Stimulated activated CD4-positive, alpha-beta T cell treated with anti-CD3 and anti-CD28 coated beads, Interleukin-12 subunit alpha, Interleukin-12 subunit beta, amount 100 ng/mL, for 24 hours (primary cell): ENCODE measurements at regions not wholly inside any gene's neighbourhood (a gene's known extent, or its start where the extent isn't known, plus 50 kb on each side); places are given as distances from the start of the nearest gene placed in this dataset.
"Not testable (repeated sequence)": the region's sequence is repeated elsewhere in the genome, so short reads cannot be mapped to it uniquely, and the experiment has no call there.

Experiments used
- DNase-seq, 2 experiments: peaks; one replicate each; pipeline ENCODE4 v3.0.0-alpha.2; 2020; ENCODE audit warnings: low read depth in 2 of 2

DNA sequence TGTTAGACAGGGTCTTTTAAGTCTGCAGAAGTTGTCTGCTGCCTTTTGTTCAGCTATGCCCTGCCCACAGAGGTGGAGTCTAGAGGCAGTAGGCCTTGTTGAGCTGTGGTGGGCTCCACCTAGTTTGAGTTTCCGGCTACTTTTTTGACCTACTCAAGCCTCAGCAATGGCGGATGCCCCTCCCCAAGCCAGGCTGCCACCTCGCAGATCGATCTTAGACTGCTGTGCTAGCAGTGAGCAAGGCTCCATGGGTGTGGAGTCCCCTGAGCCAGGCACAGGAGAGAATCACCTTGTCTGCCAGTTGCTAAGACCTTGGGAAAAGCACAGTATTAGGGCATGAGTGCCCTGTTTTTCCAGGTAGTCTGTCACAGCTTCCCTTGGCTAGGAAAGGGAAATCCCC is 664.6 kb upstream of the DPPA4 start:
- not testable (repeated sequence) for DNase-seq

DNA sequence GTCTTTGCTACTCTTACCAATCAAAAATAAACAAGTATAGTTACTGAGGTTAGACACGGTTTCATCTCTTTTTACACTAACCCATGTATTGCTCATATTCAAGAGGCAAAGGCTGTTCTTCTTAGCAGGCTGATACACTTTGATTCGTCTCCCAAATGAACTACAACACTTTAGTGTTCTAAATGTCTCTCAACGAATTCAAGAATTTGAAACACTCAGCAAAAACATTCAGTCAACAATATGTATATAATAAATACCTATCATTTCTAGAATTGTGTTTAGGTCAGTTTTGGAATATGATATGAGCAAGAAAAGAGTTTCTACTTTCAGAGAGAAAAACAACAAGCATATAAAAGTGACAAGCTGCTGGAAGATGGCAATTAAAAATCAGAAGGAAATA is 669.6 kb upstream of the DPPA4 start:
- no peak for DNase-seq

DNA sequence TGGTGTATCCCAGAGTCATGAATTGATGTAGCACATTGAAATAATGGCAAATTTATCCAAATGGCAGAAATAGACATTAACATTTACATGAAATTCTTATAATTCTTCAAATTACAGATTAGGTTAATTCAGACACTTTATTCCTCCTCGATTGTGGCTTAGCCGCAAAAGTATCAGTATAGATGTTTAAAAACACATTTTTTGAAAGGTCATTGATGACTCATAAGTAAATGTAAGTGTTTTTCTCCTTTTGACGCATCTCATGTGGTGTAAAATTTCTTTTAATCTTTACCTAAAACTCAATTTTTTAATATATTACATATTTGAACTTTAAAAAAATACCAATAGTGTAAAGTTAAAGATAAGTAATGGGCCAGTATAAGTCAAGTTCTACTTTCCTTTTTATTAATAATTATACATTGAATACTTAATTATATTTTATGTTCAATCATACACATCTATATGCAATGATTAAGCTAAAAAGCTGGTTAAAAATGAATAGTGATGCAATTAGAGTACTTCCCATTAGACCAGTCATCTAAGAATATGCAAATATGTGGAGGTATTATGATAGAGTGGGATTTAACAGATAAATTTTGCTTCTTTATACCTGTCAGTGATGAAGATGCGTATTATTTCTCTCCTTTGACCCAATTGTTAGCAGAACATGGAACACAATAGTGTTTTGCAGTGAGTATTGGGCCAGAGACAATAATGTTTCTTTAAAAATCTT is 678.1 kb upstream of the DPPA4 start:
- no peak for DNase-seq

DNA sequence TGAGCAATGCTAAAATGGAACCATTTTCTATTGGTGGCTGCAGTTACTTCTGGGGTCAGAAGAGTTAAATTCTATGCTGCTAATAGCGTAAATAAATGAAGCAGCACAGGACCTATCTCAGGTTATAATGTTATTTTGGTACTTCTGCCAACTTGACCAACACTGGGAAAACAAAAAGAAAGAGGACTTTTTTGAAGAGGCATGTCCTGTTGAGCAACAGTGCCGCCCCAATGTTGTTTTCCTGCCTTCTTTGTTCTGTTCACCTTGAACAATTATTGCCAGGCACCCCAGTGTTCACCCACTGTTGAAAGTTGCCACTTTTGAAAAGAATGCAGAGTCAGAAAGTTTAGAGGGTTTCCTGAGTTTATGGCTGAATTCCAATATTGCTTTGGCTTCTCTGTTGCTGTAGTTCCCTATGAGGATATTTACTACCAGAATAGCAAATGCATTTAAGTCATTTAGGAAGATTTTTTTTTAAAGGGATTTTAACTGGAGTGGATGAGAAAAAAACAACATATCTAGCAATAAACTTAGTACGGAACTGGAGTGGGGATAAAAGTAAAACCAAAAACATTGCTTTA is 679.0 kb upstream of the DPPA4 start:
- DNase-seq = no peak

DNA sequence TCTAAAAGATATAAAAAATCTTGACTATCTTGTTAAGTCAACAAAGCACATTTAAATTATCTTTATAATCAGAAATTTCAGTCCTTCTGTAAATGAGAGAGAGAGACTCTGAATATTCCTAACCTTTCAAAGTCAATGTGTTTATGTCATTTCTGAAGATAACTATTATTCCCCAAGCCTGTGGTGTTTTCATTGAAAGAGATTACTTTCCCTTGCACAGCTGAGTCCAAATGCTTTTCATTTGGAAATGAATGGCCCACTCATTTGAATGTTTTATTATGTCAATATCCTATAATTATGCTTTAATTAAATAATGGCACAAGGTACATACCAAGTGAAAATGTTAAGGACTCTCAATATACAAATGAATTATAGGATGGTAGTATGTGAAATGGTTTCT is 680.0 kb upstream of the DPPA4 start:
- DNase-seq = no peak

DNA sequence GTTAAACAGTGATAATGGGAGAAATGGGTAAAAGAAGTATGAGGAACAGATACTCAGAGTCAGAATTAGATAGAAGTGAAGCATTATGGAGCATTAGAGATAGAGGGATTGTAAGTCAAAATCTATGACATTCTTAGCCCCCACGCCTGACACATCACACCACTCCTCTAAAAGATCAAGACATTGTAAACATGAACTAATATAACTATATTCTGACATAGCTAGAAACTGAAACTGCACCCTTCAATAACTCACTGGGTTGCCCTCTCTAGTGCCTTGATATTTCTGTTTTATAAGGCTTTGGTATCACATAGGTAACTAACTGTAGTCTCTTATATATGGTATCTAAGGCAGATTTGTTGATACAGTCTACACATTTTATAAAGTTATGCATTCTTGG is 684.3 kb upstream of the DPPA4 start:
- DNase-seq = no peak

DNA sequence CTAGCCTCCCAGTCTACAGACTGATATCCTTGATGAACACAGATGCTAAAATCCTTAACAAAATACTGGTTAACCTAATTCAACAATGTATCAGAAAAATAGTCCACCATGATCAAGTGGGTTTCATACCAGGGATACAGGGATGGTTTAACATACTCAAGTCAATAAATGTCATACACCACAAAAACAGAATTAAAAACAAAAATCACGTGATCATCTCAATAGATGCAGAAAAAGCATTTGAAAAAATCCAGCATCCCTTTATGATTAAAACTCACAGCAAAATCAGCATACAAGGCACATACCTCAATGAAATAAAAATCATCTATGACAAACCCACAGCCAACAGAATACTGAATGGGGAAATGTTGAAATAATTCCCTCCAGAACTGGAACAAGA is 685.7 kb upstream of the DPPA4 start:
- DNase-seq = not testable (repeated sequence)

DNA sequence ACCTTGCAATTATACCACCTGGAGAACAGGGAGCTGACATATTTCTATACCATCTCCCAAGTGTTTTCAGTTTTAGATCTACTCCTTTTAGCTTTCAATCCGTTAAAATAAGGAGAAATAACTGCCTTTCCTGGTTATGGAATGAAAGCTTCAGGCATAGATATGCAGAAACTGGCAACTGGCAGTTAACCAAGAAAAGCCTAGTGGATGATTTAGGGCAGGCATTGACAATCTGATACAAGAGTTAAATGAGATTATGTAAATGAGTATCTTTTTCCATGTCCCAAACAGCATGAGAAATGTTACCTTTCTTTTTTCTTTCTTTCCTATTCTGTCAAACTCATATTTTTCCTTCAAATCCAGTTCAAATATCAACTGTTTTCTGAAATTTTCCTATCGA is 689.1 kb upstream of the DPPA4 start:
- no peak for DNase-seq

DNA sequence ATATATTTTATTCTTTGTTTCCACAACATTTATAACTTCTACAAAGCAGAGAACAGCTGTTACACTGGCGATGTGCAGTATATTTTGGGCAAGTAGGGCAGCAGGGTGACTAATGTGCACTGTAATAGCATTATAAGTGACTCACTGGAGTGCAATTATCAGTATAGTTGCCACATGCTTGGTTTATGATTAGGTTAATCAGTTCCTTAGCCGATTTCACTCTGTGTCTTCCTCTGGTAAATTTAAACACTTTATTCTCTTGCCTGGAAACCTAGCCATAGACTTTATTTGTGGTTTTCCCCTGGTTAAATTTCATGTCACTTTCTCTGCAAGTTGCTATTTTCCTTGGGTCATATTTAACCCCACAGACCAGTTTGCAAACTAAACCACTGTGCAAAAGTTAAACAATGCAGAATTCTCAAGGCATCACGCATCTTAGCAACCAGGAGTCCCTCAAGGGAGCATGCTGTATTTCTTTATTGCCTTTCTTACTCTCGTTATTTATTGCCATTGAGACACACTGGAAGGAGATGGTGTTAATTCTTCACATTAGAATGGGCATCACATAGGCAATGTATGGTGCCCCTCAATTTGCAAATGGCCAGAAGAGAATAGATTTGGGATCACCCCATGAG is 690.2 kb upstream of the DPPA4 start:
- no peak for DNase-seq

DNA sequence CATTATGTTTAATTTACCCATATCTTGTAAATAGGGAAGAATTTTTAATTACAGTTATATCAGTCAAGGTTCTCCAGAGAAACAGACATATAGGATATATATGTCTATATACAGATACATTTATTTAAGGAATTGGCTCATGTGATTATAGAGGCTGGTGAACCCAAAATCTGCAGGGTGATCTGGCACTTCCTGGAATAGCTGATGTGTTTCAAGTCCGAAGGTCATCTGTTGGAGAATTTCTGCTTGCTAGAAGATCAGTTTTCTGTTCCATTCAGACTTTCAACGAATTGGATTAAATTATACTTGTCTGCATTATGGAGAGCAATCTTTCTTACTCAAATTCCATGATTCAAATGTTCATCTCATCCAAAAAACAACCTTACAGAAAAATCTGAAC is 694.6 kb upstream of the DPPA4 start:
- no peak for DNase-seq

DNA sequence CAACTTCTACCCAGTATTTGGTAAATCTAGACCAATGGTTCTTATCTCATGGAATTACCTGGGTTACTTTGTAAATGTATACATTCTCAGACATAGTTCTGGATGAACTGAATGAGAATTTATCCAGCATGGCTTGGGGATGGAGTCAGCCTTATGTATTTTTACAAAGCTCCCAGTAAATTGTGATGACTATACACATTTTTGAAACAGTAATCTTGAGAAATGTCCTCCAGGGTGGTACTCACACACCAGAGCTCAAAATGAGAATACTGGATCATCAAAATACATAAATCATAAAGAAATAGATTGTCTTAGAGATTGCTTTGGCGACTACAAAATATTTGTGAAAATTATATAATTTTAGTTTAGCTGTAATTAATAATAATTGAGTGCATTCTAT is 722.1 kb upstream of the DPPA4 start:
- DNase-seq = no peak

DNA sequence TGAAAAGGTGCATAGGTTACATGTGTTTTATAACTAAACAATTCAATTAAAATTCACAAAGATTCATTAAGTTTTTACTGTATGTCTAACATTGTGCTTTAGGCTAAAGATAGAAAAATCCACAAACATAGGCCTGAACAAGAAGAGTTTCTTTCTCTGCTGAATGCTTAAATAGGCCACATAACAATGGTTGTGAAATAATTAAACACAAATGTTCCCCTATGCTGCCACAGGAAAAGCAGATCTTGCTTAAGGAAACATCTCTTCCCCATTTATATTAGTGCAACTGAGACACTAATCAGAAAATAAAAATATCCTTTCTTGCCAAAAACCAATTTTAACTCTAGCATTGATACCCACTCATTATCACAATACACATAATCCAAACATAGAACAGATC is 725.4 kb upstream of the DPPA4 start:
- no peak for DNase-seq

DNA sequence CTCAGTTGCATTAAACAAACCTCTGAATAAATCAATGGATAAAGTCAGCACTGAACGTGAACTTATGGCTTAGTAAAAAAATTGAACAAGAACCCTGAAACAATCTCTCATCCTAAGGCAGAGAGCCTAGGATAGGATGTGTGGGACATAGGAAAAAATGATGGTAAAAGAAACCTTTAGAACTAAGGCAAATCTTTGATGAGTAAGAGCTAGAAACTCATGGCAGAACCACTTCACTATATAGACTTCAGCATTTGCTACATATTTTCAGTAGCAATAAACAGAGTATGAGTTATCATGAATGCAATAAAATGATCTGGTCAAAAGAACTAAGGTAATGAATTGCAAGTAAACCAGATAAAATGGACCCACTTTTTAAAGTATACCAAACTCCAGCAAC is 725.8 kb upstream of the DPPA4 start:
- no peak for DNase-seq

DNA sequence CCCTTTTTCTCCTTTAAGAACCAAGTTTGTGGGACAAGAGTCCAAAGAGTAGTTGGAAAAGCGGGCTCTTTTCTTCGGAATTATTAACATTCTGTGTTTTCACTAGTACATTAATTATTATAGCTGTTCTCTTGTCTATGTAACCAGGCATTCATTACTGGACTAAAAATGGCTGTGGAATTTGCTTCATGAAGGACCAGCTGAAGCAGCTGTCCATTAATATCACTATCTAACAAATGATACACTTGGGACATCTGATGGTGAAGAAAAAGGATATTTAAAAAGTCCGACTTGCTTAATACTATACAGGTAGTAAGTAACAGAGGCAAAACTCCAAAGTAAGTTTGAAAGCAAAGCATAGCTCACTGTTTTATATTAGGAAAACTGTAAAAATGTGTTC is 728.9 kb upstream of the DPPA4 start:
- DNase-seq = no peak

DNA sequence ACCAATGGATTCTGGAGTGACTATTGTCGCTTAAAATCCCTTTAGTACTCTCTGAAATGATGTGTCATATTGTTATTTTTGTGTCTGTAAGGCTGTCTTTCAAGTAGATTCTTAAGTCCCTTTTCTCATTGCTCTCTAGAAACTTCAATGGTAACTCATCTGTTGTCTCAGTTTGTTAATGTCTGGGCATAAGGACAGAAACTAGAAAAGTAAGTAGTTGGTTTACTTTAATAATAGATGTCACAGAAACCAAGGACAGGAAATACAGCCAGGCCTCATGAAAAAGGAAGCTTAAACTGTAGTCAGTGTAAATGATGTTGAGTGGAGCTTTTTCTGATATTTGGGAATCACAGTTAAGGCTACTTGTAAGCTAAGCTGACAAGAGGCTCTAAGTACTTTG is 730.2 kb upstream of the DPPA4 start:
- DNase-seq = no peak

DNA sequence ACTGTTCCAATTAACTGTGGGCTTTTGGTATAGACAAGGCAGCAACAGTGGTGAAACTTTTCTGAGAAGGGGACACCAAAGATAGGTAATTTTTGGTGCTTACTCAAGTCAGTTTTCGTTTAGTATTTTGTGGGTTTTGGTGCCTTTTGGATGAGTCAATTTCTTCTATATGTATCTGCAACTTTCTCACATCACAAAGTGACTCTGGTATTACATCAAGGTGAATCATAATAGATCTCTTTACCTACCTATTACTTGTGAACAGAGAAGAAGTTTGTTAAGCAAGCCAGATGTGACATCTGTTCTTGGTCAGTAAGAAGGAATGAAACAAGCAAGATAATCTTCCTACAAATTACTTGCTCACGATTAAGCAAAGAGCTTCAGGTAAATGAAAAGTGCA is 732.4 kb upstream of the DPPA4 start:
- no peak for DNase-seq

DNA sequence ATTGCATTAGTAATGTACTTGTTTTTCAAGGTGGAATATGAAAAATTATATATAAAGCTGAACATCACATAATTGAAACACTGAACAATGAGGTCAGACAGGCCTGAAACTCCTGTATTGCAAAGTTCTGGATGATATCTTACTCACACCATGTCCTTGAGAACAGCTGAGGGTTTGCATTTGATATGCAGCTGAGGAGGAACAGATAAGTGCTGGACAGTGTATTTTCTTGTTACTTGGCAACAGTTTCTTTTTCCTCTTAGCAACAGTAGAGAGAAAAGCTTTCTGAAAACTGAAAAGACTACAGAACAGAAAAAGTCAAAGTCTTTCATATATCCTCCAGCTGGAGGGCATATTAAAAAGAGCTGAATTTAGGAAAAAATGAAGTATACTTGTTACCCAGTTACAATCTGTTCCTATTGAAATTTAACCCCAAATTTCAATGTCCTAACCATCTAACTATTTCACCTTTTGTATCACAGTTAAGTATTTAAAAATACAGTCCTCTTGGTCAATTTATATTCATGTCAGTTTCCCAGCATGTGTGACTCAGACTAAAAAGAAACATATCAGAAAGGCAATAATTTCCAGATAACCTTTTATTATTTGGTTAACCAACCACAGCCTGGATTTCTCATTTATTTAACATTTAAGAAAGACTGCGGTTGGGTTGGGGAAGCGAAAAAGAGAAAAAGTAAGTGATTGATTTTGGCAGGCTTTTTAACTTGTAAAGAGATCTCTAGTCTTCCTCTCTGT is 733.0 kb upstream of the DPPA4 start:
- DNase-seq = no peak

DNA sequence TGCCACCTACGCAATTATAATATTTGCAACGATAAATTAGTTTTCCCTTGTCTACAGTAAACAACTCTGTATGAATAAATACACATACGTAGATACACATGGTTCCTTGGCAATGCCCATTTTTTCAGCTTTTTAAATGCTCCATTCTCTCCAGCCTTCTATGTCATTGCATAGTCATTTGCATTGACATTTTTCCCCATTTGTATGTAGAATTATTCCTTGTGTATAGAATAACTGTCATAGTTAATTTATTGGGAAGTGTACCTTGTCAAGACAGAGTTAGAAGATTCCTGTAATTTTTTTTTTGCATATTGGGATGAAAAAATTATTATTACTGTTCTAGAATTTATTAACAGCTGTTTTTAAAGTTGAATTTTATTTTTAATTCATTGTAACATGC is 736.7 kb upstream of the DPPA4 start:
- DNase-seq = no peak

DNA sequence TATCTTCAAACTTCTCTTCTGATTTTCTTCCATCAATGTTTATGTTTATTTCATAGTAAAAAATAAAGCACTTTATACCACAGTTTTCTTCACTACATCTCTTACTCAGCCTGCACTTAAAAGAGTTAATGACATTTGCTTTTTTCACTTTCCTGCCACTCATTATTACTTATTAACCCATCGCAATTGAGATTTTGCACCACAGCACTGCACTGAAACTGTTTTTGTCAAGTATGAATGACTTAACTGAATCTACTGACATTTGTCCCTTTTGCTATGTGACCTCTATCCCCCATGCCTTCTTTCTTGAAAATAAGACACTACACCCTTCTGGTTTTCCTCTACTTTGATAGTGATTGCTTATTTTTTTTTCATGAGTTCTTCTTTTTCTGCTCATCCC is 739.7 kb upstream of the DPPA4 start:
- no peak for DNase-seq

DNA sequence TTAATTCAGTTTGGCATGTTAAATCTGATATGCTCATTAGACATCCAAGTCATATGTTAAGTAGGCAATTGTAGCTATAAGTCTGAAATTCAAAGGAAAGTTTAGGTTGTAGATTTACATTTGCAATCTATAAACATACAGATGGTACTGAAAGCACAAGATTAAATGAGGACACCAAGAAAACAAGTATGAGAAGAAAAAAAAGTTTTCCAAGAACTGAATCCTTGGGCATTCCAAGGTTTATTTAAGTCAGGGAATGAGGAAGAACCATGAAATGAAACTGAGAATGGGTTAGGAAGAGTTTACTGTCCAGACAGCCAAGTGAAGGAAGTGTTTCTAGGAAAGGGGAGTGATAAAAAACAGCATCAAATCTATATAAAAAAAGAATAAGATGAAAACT is 756.1 kb upstream of the DPPA4 start:
- DNase-seq = no peak

DNA sequence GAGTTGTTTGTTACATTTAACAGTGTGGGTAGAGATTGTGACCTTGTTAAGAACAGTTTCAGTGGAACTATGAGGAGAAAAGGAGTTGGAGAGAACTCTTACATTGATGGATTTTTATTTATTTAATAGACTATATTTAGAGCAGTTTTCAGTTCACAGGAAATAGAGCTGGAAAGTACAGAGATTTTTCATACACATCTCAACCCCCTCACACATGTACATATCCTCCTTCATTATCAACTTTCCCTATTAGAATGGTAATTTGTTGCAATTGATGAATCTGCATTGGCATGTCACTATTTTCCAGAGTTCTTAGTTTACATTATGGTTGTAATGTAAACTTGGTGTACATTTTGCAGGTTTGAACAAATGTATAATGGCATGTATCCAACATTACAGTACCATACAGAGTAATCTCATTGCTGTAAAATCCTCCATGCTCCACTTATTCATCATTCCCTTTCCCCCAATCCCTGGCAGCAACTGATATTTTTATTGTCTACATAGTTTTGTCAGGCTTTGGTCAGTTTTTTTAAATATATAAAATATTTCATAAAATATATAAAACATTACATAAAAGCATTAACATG is 756.6 kb upstream of the DPPA4 start:
- DNase-seq = no peak

DNA sequence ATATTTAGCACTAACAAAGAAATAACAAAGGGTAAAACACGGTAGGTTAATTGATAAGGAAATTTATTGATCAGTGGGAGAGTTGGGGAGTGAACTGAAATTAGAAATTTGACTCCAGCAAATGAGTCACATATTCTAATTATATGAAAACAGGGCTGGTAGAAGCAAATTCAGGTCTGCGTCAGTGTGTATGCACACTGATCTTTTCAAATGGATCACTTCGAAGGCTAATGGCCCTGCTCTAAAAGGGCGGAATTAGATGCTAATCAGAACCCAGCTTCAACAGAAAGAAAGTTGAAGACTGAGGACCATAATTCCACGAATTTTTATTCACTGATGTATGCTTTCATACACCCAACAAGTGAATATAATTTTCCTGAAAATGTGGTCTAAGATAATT is 762.4 kb upstream of the DPPA4 start:
- no peak for DNase-seq
